Effector CD8-positive, alpha-beta T cell (primary cell): ENCODE measurements at regions not wholly inside any gene's neighbourhood (a gene's known extent, or its start where the extent isn't known, plus 50 kb on each side); places are given as distances from the start of the nearest gene placed in this dataset.
"Not testable (repeated sequence)": the region's sequence is repeated elsewhere in the genome, so short reads cannot be mapped to it uniquely, and the experiment has no call there.

ENCODE experiments used
- DNase-seq: peaks from one replicate; lab custom pipeline; 2025; lab: John Stamatoyannopoulos, UW

DNA sequence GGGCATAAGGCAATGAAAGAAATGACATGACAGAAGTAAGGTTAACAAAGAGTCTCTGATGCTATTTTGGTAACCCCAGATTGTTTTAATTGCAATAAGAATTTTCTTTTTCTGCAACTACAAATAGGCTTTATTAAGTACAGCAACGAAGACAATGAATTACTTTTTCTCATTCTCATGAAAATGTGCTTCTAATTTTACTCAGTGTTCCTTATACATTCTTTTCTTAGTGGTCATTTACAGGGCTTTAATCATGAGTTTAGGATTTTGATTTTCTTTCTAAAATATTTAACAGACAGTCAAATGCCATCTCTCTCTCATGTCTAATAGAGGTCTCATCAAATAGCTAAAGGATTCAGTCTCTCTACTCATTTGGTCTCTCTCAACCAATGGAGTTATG lies 452.1 kb downstream of the RAP2B start:
- DNase-seq, result no peak

DNA sequence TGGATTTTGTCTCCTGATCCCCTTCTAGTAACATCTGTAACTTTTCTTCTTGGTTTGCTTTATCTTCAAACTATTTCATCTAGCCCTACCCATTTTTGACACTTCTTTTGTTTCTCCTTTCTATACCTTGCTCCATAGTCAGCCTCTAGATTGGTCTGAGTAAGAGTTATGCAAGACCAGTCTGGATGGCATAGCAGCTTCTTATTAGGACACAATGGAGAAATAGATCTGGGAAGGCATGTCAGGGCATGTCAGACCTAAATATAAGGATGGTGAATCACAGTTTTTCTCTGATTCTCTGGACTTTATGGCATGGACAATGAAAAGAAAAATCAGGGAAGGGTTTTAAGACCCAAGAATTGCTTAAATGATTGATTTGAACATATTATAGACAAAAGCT lies 452.5 kb downstream of the RAP2B start:
- no peak for DNase-seq

DNA sequence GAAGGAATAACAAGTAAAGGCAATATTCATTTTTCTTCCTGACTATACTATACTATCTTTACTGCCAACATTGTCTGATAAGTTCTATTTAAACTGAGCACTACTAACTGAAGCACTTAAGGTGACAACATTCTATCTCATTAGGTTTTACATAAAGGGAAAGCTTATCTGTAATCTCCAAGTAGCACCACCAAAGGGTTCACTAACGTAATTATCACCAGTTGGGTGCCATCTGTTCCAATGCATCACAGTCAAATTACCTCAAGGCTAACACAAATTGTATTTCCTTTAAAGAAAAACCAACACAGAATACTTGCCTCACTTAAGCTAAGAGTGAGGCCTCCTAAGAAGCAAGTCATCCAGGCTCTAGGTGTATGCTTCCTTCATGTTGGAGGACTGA lies 453.8 kb downstream of the RAP2B start:
- DNase-seq, result no peak

DNA sequence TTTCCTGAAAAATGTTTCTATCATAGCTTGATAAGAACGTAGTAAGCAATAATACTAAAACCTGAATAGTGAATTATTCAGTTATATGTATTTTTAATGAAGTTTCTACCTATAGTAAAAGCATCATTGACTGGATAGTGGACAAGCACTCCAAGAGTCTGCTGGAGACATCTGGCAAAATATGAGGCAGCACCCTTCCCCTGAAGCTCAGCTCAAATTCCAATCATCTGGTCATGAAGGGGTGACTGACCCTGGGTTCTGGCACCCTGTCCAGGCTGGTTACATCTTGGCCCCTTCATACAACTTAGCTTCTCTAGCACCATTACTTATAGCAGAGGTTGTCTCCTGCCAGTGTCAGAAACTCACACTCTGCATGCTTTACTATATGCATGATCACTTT lies 455.4 kb downstream of the RAP2B start:
- no peak for DNase-seq

DNA sequence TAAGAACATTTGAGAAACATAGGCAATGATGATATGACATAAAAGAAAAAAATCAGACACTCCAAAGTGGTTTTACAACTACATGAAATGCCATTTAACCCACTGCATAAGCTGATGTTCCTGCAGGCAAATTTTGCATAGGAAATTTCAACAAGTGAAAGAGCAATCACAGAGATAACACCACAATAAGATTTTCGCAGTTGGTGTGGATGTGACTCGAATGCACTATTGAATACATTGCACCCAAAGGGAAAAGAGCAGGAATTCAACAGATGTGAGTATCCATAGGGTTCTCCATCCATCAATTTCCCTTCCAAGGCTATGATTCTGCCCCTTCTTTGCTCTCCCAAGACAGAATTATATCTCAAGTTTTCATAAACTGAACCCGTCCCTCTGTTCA lies 456.1 kb downstream of the RAP2B start:
- DNase-seq, result no peak

DNA sequence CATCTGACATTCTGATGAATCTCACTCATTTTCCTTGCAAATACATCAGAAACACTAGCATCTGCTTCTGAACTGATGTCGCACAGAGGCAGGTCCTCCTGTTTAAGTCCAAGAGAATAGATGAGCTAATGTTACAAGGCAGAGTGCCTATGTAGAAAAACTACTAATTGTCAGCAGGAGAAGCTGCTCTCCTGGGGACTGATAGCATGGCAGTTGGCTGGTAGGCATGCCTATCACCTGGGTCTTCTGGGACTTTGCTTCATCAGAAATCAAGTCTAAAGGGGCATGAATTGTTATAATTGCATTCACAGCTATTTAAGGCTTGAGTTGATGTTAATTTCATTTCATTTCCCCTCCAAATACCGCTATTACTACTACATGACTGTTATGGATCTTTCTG lies 457.2 kb downstream of the RAP2B start:
- no peak for DNase-seq

DNA sequence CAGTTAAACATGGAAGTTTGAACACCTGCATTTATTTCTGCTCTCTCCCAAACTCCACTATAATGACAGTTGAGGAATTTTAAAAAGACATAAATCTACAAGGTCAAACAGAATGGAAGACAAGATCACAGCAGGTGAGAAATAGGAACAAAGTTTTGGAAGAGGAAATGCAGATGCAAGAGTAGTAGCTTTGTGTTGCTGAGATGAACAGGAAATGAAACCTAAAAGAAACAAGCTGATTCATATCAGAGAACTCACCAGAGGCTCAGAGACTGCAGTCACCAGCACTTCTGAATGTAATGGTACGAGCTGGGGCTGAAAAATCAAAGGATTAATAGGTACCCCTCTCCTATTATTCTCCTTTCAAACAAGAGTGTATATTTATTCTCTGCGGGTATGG lies 459.9 kb downstream of the RAP2B start:
- DNase-seq, result no peak

DNA sequence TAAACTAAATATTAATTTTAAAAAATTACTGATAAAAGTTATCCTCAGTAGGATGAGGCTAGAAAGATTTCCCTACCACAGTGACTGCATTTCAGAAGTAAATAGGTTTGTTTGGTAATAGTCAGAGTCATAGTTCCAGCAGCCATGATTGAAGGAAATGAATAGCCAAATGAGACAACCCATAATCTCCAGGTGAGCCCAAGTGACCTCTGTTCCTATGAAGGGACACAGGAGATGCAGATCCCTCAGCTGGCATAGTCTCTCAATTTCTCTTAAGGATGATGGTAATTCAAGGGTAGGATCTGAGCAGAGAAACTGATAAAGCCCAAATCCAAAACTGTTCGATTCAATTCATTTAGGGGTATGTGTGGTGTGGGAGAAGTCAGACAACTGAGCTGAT lies 461.8 kb downstream of the RAP2B start:
- DNase-seq, result no peak

DNA sequence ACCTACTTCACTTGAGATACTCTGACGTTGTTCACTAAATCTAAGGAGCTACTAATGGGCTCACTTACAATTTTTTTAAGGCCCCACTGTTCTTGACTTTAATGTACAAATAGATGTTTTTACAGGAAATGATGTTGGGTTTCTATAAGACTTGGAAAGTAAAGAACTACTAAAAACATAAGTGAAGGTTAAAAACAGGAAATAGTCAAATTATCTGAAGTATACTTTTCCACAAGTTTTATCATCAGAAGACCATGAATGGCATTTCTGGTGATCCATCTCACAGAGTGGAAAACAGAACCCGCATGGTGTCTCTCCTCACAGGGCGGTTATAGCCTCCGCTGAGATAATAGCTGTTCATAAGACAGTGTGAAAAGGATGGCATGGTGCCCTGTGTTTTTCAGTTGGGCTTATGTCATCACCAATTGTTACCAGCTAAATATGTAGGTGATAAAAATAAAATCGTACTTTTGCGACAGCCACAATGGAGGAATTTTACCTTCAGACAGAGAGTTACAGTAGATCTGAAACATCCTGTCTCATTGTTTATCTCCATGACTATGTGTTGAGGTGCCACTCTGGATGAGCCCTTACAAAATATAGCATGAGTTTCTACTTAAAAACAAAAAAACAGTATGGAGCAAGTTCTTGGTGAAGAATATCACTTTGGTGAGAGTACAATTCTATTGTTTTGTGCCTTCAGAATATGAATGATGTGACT lies 462.4 kb downstream of the RAP2B start:
- no peak for DNase-seq

DNA sequence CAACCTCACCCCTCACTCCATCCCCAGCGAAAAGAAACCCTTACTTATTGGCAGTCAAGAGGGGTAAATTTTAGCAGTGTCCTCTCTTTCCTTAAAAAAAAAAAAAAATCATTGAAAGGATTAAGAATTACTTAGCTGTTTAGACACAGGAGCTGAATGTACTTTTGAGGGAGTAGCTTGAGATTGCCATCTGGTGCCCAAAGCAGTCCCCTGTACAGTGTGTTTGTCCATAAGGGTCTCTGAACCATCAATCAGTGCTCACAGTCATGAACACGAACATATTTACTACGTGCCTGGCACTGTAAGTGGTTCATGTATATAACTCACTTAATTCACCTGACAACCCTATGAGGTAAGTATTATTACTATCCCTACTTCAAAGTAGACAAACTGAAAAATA lies 463.5 kb downstream of the RAP2B start:
- no peak for DNase-seq

DNA sequence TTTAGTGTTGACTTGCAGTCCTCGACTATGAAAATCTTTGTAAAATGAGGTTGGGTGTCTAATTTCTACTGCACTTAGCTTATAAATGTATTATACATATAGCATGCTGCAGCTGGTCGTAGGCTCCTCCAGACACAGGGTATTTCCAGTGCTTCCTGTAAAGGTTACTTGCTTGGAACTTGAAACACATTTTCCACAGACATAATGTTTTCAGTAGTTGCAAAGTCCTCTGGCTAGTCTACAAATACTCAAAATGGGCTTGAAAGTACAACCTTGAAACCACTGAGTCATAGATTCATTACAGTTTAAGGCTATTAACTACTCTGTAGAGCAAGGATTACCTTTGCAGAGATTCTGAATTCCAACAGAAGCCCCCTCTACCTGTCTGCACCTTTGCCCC lies 464.1 kb downstream of the RAP2B start:
- DNase-seq, result no peak

DNA sequence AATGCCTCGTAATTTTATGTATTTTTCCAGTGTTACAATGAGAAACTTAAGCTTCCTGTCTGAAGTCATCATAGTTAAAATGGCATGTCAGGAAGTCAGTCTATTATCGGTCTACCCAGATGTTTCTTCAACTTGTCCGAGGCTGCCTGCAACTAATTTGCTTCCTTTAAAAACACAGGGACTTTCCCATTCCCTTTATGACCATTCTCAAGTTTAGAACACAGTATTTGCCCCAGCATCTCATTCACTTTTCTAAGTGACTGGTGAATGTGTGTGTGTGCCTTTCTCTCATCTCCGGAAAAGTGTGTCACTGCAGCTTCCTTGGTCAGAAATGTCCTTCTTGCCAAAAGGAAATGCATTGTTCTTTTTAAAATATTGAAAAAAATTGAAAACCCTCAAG lies 466.6 kb downstream of the RAP2B start:
- no peak for DNase-seq

DNA sequence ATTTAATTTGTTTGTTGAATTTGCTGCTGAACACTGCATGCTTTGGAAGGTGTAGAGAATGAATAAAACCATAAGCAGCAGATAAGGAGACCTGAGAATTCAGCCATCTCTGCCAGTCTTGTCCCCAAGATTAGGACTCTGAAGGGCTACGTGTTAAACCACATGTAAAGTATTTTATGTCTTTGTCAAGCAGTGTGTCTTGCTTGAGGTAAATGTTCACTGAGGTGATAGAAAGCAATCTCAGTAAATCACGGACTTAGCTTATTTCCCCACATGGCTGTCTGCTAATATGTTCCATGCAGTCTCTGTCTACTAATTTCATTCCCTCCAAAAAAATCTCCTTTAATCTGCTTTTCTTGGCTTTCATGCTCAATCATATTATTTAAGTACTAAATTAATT lies 467.1 kb downstream of the RAP2B start:
- DNase-seq, result no peak

DNA sequence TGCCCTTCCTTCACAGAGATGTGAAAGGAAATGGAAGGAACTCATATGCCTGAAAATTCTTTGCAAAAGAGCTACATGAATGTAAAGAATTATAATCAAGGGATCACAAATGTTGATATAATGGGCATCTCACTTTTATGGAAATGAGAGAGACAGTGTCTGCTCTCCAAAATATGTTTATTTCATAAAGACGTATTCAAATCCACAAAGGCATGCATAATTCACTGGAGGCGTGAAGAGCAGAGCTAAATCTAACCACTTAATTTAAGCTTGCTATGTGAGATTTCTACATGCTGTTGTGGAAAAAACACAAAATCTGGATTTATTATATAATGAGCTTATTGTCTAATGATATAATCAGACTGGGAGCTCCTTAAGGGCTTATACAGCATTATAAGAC lies 469.1 kb downstream of the RAP2B start:
- DNase-seq, result no peak

DNA sequence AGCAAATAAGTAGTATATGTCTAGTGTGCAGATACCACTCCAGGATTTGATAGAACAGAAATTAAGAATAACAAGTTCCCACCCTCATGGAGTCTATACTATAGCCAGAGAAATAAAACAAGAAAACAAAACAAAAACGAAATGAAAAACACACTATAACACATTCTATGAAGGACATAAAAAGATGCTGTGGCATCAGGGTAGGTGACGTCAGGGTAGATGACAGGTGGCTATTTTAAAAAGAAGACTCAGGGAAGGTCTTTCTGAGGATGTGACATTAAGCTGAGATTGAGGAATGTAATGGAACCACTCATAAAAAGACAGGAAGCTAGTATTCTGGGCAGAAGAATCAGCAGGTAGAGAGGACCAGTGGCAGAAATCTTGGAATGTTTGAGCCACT lies 469.6 kb downstream of the RAP2B start:
- no peak for DNase-seq

DNA sequence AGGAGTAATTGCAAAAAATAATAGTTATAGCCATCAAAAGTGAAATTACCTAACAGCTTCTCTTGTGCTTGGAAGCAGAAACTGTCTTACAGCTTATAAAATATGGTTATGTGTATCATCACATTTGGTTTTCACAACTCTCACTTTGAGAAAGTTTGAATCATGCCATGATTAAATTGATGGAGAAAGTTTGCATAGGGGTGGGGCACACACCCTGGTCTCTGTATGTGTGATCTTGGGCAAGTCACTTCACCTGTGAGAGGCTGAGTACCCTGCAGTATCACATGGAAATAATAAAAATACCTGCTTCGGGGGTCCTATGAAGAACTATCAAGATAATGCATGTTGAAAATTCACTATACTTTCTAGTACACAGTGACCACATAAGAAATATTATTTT lies 471.4 kb downstream of the RAP2B start:
- no peak for DNase-seq

DNA sequence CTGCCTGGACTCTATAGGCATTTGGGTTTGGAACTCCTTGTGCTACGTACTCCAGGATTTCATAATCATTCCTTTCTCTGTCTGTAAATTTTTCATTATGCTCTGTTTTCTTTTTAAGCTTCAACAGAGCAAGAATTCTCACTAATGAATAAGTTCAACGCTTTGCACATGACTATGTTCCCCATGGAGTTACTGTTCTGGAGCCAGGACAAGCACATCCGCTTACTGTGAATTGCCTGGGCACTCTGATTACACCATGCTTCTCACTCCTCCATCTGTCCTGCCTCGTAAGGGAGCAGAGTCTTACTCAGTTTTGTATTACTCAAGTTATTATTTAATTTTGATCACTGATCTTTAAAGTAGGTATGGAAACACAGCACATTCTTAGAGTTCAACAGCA lies 472.7 kb downstream of the RAP2B start:
- no peak for DNase-seq

DNA sequence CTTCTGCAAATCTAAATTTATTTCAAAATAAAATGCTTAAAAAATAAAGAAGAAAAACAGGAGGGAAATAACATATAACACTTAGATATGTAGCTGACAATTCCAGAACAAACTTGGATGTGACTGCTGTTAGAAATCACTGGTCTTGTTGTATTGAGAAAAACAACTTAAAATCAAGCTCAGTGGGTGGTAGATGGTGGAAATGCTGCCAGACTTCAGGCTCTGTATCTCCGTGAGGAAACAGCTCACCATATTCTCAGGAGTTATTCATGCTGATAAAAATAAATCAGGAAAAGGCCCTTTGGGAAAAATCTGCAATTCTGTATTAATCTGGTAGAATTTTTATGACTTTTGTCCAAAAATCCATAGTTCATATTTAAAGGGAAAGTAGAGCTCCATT lies 477.6 kb downstream of the RAP2B start:
- no peak for DNase-seq

DNA sequence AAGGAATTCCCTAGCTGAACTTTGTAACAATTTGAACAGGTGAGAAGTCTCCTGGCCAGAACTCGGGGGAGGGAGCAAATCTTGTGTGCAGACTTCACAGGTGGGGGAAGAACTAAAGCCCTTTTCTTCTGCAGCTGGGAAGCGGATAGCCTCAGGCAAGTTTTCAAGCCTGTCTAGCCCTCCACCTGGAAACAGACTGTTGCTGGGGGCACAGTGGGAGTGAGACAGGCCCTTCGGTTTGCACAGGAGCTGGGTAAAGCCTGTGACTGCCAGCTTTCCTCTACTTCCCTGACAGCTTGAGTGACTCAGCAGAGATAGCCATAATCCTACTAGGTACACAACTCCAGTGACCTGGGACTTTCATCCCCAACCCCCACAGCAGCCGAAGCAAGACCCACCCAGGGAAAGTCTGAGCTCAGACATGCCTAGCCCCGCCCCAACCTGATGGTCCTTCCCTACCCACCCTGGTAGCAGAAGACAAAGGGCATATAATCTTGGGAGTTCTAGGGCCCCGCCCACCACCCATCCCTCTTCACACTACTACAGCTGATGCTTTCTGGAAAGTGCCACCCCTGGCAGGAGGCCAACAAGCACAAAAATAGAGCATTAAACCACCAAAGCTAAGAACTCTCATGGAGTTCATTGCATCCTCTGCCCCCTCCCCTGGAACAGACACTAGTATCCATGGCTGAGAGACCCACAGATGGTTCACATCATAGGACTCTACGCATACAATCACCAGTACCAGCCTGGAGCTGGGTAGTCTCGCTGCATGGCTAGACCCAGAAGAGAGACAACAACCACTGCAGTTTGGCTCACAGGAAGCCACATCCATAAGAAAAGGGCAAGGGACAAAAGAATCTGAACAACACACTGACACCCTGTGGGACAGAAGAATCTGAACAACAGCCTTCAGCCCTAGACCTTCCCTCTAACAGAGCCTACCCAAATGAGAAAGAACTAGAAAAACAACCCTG lies 479.0 kb downstream of the RAP2B start:
- DNase-seq, result no peak

DNA sequence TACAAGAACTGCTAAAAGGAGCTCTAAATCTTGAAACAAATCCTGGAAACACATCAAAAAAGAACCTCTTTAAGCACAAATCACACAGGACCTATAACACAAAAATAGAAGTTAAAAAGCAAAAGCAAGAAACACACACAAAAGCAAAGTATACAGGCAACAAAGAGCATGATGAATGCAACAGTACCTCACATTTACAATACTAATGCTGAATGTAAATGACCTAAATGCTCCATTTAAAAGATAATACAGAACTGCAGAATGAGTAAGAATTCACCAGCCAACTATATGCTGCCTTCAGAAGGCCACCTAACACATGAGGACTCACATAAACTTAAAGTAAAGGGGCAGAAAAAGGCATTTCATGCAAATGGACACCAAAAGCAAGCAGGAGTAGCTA lies 478.6 kb upstream of the ARHGEF26 start:
- DNase-seq, result not testable (repeated sequence)

DNA sequence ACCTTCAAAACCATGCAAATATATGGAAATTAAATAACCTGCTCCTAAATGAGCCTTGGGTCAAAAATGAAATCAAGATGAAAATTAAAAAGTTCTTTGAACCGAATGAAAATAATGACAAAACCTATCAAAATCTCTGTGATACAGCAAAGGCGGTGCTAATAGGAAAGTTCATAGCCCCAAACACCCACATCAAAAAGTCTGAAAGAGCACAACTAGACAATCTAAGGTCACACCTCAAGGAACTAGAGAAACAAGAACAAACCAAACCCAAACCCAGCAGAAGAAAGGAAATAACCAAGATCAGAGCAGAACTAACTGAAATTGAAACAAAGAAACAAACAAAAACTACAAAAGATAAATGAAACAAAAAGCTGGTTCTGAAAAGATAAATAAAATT lies 477.7 kb upstream of the ARHGEF26 start:
- not testable (repeated sequence) for DNase-seq

DNA sequence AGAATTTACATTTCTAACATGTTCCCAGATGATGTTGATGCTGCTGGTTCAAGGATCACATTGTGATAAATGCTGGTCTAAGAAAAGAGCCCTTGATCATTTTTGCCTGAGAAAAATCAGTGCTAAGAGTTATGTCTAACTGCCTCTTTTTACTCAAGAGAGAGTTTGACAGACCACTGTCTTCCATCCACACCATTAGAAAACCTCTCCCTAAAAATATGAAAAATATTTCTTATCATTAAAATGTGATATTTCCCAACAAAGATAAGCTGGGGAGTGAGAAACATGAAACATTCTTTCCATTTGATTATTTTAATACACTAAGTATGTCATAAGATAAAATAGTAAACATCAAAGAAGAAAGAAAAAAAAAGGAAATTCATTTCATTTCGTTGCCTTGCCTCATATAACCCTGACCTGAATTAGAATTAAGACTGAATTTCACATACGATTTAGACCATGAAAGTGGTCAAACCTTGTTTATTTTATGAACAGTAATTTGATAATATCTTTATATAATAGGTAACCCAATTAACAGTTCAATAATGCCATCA lies 471.8 kb upstream of the ARHGEF26 start:
- DNase-seq, result no peak

DNA sequence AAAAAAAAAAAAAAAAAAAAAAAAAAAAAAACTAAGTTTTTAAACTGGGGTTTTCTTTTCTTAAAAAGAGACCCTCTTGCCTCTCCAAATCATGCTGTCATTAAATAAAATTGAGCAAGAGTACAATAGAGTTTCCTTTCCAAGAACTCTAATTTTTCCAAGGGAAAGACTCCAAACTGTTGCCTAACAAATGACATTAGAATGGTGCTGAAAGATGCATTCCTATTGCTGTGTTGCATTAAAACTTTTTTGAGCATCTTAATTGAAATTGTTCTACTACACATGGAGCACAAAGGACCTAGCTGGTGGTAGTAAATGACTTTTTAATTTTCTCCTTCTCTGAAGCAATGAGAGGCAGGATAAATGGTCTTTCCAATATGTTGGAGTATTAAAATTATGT lies 469.1 kb upstream of the ARHGEF26 start:
- DNase-seq, result no peak
